Omental fat pad (tissue), 3 donors: ENCODE measurements at regions not wholly inside any gene's neighbourhood (a gene's known extent, or its start where the extent isn't known, plus 50 kb on each side); places are given as distances from the start of the nearest gene placed in this dataset.
A peak's percentile ranks its signal among the peaks of the same experiment; 100 is the strongest.

ENCODE experiments used
- ATAC-seq: fragments of 150-250 bp; one replicate; pipeline ENCODE4 v1.9.1; 2016; ENCODE audit warnings: mild to moderate bottlenecking, moderate library complexity; ENCODE audit not compliant: low FRiP score
- DNase-seq: peaks from one replicate; pipeline ENCODE4 v3.0.0-alpha.2; 2019; ENCODE audit warnings: low spot score
- TF ChIP-seq, protein P1 (sequence below), 3 donors: fragments of 450-650 bp; IDR thresholded peaks; one replicate each; pipeline ENCODE4 v1.5.1; 2016 to 2017; ENCODE audit warnings: antibody characterized with exemption in 3 of 3, mild to moderate bottlenecking in 3 of 3, moderate library complexity in 2 of 3

DNA sequence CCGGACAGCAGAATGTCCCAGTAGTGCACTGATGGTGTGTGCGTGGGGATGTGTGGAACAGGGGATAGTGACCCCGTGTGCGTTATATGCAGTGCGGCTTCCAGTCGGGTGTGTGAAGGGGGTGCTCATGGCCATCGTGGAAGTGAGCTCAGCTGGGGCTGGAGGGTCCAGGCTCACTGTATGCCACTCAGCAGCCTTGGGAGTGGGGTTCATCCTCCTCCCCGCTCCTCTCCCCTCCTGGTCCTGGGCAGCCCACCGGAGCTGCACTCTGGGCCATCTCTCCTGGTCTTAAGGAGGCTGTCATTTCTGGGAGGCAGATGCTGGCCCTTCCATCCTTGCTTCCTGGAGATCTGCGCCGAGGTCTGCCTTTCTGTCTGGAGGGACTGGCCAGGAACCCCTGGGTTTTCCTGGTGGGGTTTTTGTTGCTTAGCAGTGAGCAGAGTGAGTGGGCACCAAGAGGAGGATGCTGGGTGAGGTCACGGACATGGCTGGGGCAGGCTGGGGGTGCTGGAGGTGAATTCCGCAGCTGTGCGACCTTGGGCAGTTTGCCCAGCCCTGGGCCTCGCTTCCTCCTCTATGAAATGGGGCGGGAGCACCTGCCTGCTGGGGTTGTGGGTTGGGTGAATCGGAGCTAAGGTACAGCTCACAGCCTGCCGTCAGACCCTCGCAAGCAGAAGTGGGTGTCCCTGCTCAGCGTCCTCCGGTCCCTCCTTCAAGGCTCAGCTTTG, 164.1 kb downstream of the SEC14L1 start:
- ATAC-seq (no peak), DNase-seq (no peak)
- TF ChIP-seq, protein P1, sequence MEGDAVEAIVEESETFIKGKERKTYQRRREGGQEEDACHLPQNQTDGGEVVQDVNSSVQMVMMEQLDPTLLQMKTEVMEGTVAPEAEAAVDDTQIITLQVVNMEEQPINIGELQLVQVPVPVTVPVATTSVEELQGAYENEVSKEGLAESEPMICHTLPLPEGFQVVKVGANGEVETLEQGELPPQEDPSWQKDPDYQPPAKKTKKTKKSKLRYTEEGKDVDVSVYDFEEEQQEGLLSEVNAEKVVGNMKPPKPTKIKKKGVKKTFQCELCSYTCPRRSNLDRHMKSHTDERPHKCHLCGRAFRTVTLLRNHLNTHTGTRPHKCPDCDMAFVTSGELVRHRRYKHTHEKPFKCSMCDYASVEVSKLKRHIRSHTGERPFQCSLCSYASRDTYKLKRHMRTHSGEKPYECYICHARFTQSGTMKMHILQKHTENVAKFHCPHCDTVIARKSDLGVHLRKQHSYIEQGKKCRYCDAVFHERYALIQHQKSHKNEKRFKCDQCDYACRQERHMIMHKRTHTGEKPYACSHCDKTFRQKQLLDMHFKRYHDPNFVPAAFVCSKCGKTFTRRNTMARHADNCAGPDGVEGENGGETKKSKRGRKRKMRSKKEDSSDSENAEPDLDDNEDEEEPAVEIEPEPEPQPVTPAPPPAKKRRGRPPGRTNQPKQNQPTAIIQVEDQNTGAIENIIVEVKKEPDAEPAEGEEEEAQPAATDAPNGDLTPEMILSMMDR (IDR thresholded peaks at IDR 0.05): no peak

DNA sequence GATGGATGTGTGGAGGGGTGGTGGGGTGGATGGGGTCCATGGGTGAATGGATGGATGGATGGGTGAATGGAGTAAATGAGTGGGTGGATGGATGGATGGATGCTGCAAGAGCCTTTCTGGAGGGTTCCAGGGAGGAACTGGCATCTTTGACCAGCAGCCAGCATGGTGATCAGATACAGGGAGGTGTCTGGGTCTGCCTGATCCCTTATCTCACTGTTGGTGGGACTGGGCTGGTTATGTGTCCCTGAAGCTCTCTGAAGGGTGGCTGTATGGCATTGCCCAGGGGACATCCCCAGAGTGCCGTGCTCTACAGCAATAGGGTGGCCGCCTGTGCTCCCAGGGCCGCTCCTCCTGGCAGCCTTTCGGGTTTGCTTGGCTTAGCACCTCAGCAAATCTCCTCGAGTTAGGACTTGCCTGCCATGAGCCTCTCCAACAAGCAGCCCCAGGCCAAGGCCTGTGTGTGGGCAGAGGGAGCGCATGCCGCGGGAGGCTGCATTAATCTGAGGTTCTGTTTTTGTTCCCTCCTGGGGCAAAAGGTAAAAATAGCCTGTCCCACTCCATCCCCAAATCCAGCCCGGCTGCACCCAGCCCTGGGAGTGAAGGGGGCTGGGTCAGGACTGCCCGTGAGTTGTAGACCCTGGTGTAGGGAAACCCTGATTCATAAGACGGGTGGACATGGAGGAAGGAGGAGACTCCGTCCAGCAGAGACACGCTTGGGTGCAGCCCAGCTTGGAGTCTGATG, 165.4 kb downstream of the SEC14L1 start:
- ATAC-seq (no peak), DNase-seq (no peak)
- TF ChIP-seq, protein P1 (IDR thresholded peaks at IDR 0.05): no peak

DNA sequence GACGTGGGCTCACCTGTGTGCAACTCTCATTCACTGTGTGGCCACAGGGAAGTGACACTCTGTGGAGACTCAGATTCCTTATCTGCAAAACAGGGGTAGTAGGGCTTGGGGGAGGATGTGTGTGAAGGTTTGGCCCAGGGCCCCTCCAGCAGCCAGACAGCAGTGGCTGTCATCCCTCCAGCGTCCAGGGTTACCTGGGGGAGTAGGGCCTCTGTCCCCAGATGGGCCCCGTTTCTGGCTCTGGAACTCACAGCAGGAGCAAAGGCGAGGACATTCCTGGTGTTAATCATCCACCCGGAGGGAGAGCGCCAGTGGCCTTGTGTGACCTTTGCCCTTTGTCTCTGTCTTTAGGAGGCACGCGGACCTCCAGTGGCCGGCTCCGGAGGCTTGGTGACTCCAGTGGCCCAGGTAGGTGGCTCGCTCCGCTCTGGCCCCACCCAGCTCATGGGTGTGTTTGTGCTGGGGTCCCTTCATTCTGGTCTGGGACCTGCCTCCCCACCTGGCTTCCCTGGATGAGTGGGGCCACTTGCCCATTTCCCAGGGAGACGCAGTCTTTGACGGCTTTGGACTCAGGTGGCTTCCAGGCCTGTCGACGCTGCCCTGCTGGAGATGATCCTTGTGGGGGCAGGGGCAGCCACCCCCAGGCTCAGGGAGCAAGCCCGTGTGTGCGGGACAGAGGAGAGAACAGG, 166.2 kb downstream of the SEC14L1 start:
- TF ChIP-seq, protein P1 (IDR thresholded peaks at IDR 0.05): no peak
- DNase-seq (no peak), ATAC-seq (no peak)

DNA sequence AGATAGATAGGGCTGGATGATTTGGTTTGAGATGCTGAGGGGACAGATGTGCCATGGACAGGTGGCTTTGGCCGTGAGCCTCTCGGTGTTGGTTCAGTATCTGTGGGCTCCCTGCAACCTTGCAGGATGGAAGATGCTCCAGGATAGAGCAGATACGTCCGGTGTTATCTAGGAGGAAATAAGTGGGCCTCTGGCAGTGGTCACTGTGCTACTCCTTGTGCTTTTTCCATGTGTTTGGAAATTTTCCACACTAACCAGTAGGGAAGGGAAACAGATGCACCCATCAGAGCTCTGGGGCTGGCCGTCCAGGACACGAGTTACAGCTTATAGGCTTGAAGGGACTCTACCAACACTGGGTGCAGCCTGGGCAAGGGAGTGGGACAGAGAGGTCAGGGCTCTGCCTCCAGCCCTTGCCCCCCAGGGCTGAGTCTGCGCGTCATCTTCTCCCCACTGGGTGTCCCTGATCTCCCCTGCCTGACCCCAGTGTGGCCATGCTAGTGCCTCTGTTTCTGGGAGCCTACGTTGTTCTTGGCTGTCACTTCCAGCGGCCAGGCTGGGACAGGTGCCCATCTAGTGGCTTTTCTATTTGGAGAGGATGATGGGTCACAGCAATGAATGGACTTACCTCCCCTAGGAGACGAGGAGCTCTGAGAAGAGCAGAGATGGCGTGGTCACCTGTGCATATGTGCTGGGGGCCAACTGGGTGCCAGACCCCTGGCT, 166.9 kb downstream of the SEC14L1 start:
- TF ChIP-seq, protein P1 (IDR thresholded peaks at IDR 0.05): no peak
- ATAC-seq (no peak), DNase-seq (no peak)

DNA sequence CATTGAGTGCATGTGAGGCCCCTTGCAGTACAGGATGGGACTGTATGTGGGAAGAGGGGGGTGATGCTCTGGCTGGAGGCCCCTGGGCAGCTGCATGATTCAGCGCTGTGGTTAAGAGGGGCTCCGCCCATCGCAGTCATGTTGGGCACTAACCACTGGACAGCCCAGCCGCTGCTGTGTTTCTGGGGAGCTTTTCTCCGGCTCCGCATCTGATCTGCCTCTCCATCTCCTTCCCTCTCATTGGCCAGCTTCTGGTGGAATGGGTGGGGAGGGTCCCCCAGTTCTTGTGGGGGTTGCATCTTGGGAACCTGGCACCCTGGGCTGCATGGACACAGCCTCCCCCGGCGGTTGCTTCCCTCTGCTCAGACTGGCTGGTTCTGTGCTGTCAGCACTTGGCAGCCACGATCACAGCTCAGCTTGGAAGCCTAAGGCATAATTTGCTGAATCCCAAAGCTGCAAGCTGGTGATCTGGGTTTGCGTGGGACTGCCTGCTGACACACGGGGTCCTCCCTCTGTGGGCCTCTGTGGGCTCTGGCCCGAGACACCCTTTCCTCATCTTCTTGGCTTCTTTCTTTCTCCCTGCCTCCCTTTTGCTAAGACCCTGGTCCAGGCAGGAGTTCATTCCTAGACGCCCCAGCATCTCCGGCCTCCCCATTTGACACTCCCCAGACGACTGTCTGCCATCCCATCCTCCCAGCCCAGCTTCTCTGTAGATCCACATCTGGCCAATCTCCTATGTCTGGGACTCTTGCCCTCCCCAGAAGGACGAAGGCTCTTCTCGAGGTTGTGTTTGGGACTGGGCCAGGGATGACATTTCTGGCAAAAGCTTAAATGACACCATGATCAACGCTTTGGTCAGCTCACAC, 168.3 kb downstream of the SEC14L1 start:
- no peak for DNase-seq
- peak; percentile 48 for ATAC-seq
- TF ChIP-seq, protein P1 (IDR thresholded peaks at IDR 0.05): no peak

DNA sequence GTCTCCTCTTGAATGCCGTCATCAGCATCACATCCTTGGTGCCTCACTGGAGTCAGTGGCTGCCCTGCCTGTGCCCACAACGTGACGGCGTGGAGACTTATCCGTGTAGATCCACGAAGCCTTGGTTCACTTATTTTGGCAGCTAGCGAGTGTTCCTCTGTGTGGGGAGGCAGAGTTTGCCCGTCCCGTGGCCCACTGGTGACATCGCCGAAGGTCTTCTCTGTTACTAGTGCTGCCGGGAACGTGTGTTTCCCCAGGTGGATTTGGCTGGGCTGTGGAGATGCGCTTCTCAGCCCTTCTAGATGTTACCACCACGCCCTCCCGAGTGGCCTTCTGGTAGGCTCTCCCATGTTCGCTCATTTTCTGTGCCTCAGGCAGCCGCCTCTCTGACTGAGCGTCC, 169.6 kb downstream of the SEC14L1 start:
- no peak for DNase-seq
- TF ChIP-seq, protein P1 (IDR thresholded peaks at IDR 0.05): no peak

More for the DNA sequence above, 169.6 kb downstream of the SEC14L1 start:
- ATAC-seq: no peak
